ENCODE measurements at regions not wholly inside any gene's neighbourhood (a gene's known extent, or its start where the extent isn't known, plus 50 kb on each side); places are given as distances from the start of the nearest gene placed in this dataset.

- TF ChIP-seq, protein P1, sequence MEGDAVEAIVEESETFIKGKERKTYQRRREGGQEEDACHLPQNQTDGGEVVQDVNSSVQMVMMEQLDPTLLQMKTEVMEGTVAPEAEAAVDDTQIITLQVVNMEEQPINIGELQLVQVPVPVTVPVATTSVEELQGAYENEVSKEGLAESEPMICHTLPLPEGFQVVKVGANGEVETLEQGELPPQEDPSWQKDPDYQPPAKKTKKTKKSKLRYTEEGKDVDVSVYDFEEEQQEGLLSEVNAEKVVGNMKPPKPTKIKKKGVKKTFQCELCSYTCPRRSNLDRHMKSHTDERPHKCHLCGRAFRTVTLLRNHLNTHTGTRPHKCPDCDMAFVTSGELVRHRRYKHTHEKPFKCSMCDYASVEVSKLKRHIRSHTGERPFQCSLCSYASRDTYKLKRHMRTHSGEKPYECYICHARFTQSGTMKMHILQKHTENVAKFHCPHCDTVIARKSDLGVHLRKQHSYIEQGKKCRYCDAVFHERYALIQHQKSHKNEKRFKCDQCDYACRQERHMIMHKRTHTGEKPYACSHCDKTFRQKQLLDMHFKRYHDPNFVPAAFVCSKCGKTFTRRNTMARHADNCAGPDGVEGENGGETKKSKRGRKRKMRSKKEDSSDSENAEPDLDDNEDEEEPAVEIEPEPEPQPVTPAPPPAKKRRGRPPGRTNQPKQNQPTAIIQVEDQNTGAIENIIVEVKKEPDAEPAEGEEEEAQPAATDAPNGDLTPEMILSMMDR (conservative IDR thresholded peaks at IDR 0.05; ENCODE audit: low read depth, low read length), result no peak
- no peak for TF ChIP-seq EZH2 (IDR thresholded peaks at IDR 0.05; ENCODE audit: borderline replicate concordance, low read depth, low read length, poor library complexity, severe bottlenecking)
Observed at GRCh38 chr5:101142102-101142501, 239.0 kb upstream of the ST8SIA4 start.

All from A673 (cell line).